ENCODE measurements at regions not wholly inside any gene's neighbourhood (a gene's known extent, or its start where the extent isn't known, plus 50 kb on each side); places are given as distances from the start of the nearest gene placed in this dataset.

DNA sequence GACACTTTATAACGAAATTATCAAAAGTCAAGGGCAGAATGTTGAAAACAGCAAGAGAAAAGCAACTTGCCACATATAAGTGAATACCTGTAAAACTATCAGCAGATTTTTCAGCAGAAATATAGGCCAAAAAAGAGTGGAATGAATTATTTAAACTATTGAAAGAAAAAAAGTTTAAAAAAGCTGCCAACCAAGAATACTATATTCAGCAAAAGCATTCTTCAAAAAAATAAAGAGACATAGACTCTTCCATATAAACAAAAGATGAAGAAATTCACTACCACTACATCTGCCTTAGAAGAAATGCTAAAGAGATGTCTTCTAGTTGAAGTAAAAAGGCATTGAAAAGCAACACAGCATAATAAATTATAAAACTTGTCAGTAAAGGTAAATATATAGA is 80.6 kb upstream of the CPNE8 start:
- no peak overlapping the region for H3K4me3 Mint-ChIP-seq (ENCODE audit: unreplicated experiment)
- no peak for DNase-seq
- no peaks in the 10 kb centered on the region for H3K4me1 Mint-ChIP-seq (ENCODE audit: low read depth, unreplicated experiment)
- peaks cover 10% of the 10 kb centered on the region for H3K36me3 Mint-ChIP-seq (ENCODE audit: unreplicated experiment)
- no peaks in the 10 kb centered on the region for H3K27me3 Mint-ChIP-seq (ENCODE audit: unreplicated experiment)
- H3K27ac Mint-ChIP-seq (ENCODE audit: unreplicated experiment) = no peak overlapping the region
- TF ChIP-seq, protein P1, sequence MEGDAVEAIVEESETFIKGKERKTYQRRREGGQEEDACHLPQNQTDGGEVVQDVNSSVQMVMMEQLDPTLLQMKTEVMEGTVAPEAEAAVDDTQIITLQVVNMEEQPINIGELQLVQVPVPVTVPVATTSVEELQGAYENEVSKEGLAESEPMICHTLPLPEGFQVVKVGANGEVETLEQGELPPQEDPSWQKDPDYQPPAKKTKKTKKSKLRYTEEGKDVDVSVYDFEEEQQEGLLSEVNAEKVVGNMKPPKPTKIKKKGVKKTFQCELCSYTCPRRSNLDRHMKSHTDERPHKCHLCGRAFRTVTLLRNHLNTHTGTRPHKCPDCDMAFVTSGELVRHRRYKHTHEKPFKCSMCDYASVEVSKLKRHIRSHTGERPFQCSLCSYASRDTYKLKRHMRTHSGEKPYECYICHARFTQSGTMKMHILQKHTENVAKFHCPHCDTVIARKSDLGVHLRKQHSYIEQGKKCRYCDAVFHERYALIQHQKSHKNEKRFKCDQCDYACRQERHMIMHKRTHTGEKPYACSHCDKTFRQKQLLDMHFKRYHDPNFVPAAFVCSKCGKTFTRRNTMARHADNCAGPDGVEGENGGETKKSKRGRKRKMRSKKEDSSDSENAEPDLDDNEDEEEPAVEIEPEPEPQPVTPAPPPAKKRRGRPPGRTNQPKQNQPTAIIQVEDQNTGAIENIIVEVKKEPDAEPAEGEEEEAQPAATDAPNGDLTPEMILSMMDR (IDR thresholded peaks at IDR 0.05; ENCODE audit: partially characterized antibody, unreplicated experiment) = no peak
- H3K9me3 Mint-ChIP-seq (ENCODE audit: unreplicated experiment) = no peaks in the 10 kb centered on the region

DNA sequence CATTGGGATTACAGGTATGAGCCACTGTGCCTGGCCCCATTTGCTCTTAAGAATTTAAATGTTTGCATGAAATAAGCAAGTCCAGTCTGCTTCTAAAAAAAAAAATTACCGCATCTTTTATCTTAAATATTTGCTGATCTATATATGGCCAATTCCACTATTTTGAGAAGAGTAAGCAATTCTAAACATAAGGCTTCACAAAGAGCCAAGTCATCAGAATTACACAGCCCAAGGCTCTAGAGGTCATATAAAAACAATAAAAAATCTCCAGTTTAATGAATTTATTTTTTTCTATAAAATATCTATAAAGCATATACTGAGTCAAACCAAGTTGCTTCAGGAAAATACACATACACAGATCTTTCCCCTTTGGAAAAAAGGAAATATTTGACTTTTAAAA is 79.0 kb upstream of the CPNE8 start:
- DNase-seq = no peak
- H3K27ac Mint-ChIP-seq (ENCODE audit: unreplicated experiment) = no peak overlapping the region
- H3K27me3 Mint-ChIP-seq (ENCODE audit: unreplicated experiment) = no peaks in the 10 kb centered on the region
- peaks cover 10% of the 10 kb centered on the region for H3K36me3 Mint-ChIP-seq (ENCODE audit: unreplicated experiment)
- H3K9me3 Mint-ChIP-seq (ENCODE audit: unreplicated experiment) = no peaks in the 10 kb centered on the region
- H3K4me1 Mint-ChIP-seq (ENCODE audit: low read depth, unreplicated experiment) = no peaks in the 10 kb centered on the region
- TF ChIP-seq, protein P1 (IDR thresholded peaks at IDR 0.05; ENCODE audit: partially characterized antibody, unreplicated experiment) = no peak
- H3K4me3 Mint-ChIP-seq (ENCODE audit: unreplicated experiment) = no peak overlapping the region

DNA sequence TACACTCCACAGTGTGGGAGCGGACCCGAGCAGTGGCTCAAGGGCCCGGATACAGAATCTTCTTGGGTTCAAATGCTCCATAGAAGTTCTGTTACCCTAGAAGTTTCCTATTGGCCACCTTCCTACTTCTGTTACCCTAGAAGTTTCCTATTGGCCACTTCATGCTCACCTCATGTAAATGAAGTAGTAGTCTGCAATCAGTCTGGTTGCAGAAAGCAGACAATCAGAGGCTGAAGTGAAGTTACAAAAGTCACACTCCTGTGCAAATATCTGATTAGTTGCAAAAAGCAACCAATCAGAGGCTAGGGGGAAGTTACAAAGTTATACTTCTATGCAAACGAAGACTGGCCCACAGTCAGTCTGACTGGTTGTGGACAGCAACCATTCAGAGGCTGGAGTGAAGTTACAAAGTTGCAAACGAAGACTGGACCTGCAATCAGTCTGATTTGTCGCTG is 77.8 kb upstream of the CPNE8 start:
- H3K9me3 Mint-ChIP-seq (ENCODE audit: unreplicated experiment) = no peaks in the 10 kb centered on the region
- peaks cover 10% of the 10 kb centered on the region for H3K36me3 Mint-ChIP-seq (ENCODE audit: unreplicated experiment)
- no peaks in the 10 kb centered on the region for H3K27me3 Mint-ChIP-seq (ENCODE audit: unreplicated experiment)
- no peaks in the 10 kb centered on the region for H3K4me1 Mint-ChIP-seq (ENCODE audit: low read depth, unreplicated experiment)
- DNase-seq = no peak
- H3K27ac Mint-ChIP-seq (ENCODE audit: unreplicated experiment) = no peak overlapping the region
- TF ChIP-seq, protein P1 (IDR thresholded peaks at IDR 0.05; ENCODE audit: partially characterized antibody, unreplicated experiment) = no peak
- H3K4me3 Mint-ChIP-seq (ENCODE audit: unreplicated experiment) = no peak overlapping the region

DNA sequence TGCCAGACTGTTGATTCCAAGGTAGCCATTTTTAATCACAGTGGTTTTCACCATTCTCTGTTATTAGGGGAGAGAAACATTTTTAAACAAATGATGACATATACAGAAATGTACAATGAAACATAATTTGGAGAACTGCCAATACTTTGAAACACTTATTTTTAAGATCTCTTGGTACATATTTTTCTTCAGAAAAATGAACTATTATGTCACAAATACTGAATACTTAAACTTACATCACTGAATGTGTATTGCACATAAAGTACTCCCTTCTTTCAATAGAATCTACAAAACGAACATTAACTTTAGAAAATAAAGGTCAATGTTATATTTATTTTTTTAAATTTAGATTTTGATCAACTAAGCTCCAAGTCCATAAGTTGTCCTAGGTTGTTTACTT is 71.7 kb upstream of the CPNE8 start:
- Mint-ChIP-seq H3K9me3 (ENCODE audit: unreplicated experiment) (no peaks in the 10 kb centered on the region), H3K4me3 (ENCODE audit: unreplicated experiment) (no peak overlapping the region), H3K36me3 (ENCODE audit: unreplicated experiment) (no peaks in the 10 kb centered on the region), H3K27me3 (ENCODE audit: unreplicated experiment) (no peaks in the 10 kb centered on the region), H3K27ac (ENCODE audit: unreplicated experiment) (no peak overlapping the region), H3K4me1 (ENCODE audit: low read depth, unreplicated experiment) (no peaks in the 10 kb centered on the region)
- TF ChIP-seq, protein P1 (IDR thresholded peaks at IDR 0.05; ENCODE audit: partially characterized antibody, unreplicated experiment) = no peak
- no peak for DNase-seq

DNA sequence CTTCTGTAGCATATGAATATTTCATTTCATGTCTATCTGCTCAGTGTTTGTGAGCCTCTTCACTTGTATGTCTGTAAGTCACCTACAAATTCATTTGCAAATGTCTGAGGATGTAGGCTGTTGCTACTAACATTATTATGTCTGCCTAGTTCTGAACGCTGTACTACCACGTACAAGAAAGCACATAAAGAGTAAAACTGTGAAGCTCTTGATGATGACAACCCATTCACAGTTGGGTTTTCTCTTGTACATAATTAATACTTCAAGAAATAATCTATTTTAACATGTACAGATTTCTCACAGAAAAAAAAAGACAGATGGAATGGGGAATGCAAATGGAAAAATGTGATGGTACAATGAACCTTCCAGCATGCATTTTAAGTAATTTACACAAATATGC is 64.3 kb upstream of the CPNE8 start:
- Mint-ChIP-seq H3K9me3 (ENCODE audit: unreplicated experiment) (no peaks in the 10 kb centered on the region), H3K27me3 (ENCODE audit: unreplicated experiment) (no peaks in the 10 kb centered on the region), H3K36me3 (ENCODE audit: unreplicated experiment) (peaks cover 6% of the 10 kb centered on the region), H3K27ac (ENCODE audit: unreplicated experiment) (no peak overlapping the region), H3K4me1 (ENCODE audit: low read depth, unreplicated experiment) (no peaks in the 10 kb centered on the region), H3K4me3 (ENCODE audit: unreplicated experiment) (no peak overlapping the region)
- TF ChIP-seq, protein P1 (IDR thresholded peaks at IDR 0.05; ENCODE audit: partially characterized antibody, unreplicated experiment) = no peak
- DNase-seq = no peak

Measured in glutamatergic neuron (in vitro differentiated cells).